Testis (tissue), 2 donors: ENCODE measurements at regions not wholly inside any gene's neighbourhood (a gene's known extent, or its start where the extent isn't known, plus 50 kb on each side); places are given as distances from the start of the nearest gene placed in this dataset.

ENCODE experiments used
- DNase-seq: peaks from one replicate; pipeline ENCODE4 v3.0.0-alpha.2; 2019
- H3K27ac ChIP-seq, 2 donors: fragments of 200-600 bp; sonication (generic); one replicate each; pipeline ENCODE4 v1.5.1; 2019
- H3K27me3 ChIP-seq: fragments of 200-600 bp; sonication (generic); one replicate; pipeline ENCODE4 v1.5.1; 2019
- H3K36me3 ChIP-seq: fragments of 200-600 bp; sonication (generic); one replicate; pipeline ENCODE4 v1.5.1; 2017; ENCODE audit warnings: low read depth; ENCODE audit errors: missing control alignments
- H3K4me1 ChIP-seq: fragments of 200-600 bp; sonication (generic); one replicate; pipeline ENCODE4 v1.5.1; 2019
- H3K4me3 ChIP-seq, 2 donors: fragments of 200-600 bp; sonication (generic); one replicate each; pipeline ENCODE4 v1.5.1; 2017 to 2019
- H3K9me3 ChIP-seq: fragments of 200-600 bp; sonication (generic); one replicate; pipeline ENCODE4 v1.5.1; 2017
- POLR2A ChIP-seq: fragments of 450-650 bp; IDR thresholded peaks from one replicate; pipeline ENCODE4 v1.6.1; 2017; ENCODE audit warnings: antibody characterized with exemption, mild to moderate bottlenecking, moderate library complexity
- WGBS, 2 donors: methylation state at CpG; one replicate each; pipeline ENCODE4 v1.1.5; 2018; 5-methylcytosine and 5-hydroxymethylcytosine counted together
- intact Hi-C: fragments of 100-400 bp; cut with DNase I; formaldehyde crosslinking; loops from one replicate; pipeline ENCODE4 v1.15.1; 2023; ENCODE audit warnings: low total_unique reads
- TF ChIP-seq, protein P1 (sequence below), 3 experiments: fragments of 450-650 bp in 2 of 3; fragments of 200-600 bp in 1 of 3; sonication (generic) in 1 of 3; IDR thresholded peaks; one replicate each; pipeline ENCODE4 v1.5.1; 2016 to 2019; ENCODE audit warnings: antibody characterized with exemption in 3 of 3, mild to moderate bottlenecking in 2 of 3, moderate library complexity in 1 of 3

GRCh38 chr11:91231226-91231625, 993.4 kb upstream of the FAT3 start:
- peaks cover 20% of the 10 kb centered on the region for H3K4me1 ChIP-seq
- 12 to 38% methylated on average over 4 of the region's 4 CpGs for whole genome bisulfite sequencing, 2 donors
- H3K4me3 ChIP-seq = no peak overlapping the region
- DNase-seq = peak; percentile 50
- H3K27ac ChIP-seq = peak overlapping the region in 1 of 2 donors; percentile 0
- no peaks in the 10 kb centered on the region for H3K27me3 ChIP-seq
- H3K9me3 ChIP-seq = no peaks in the 10 kb centered on the region
- no peak for TF ChIP-seq POLR2A
- TF ChIP-seq, protein P1, sequence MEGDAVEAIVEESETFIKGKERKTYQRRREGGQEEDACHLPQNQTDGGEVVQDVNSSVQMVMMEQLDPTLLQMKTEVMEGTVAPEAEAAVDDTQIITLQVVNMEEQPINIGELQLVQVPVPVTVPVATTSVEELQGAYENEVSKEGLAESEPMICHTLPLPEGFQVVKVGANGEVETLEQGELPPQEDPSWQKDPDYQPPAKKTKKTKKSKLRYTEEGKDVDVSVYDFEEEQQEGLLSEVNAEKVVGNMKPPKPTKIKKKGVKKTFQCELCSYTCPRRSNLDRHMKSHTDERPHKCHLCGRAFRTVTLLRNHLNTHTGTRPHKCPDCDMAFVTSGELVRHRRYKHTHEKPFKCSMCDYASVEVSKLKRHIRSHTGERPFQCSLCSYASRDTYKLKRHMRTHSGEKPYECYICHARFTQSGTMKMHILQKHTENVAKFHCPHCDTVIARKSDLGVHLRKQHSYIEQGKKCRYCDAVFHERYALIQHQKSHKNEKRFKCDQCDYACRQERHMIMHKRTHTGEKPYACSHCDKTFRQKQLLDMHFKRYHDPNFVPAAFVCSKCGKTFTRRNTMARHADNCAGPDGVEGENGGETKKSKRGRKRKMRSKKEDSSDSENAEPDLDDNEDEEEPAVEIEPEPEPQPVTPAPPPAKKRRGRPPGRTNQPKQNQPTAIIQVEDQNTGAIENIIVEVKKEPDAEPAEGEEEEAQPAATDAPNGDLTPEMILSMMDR (IDR thresholded peaks at IDR 0.05) = no peak
- H3K36me3 ChIP-seq = no peaks in the 10 kb centered on the region
- intact Hi-C loops = no loop called here

DNA sequence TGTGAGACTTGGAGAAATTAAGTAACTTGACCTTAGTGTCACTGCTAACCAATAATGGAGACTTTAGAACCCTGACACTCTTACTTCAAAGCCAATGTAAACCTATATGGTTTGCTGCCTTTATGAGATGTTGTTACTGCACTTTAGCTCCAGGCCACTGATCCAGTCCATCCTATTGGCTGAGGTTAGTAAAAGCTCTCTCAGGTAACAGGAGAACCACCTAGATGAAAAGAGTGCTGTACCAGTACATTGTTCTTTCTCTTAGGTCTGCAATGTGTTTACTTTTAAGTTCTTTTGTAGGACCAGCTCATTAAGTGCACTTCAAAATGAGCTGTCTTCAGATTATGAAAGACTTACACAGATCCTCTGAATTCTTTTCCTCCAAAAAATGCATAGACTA, 994.0 kb upstream of the FAT3 start:
- TF ChIP-seq, protein P1 (IDR thresholded peaks at IDR 0.05) = no peak
- no peak for TF ChIP-seq POLR2A
- DNase-seq = no peak
- Histone ChIP-seq H3K4me1 (peaks cover 20% of the 10 kb centered on the region), H3K4me3 (no peak overlapping the region), H3K9me3 (no peaks in the 10 kb centered on the region), H3K36me3 (no peaks in the 10 kb centered on the region), H3K27ac (peak overlapping the region in 1 of 2 donors; percentile 0), H3K27me3 (no peaks in the 10 kb centered on the region)
- intact Hi-C loops = no loop called here

GRCh38 chr11:91222830-91223229, 1000.0 kb upstream of the CHORDC1 start:
- Histone ChIP-seq H3K4me3 (no peak overlapping the region), H3K9me3 (no peaks in the 10 kb centered on the region), H3K27me3 (no peaks in the 10 kb centered on the region), H3K36me3 (no peaks in the 10 kb centered on the region), H3K4me1 (peaks cover 4% of the 10 kb centered on the region), H3K27ac (no peak overlapping the region)
- 50 to 62% methylated on average over 1 of the region's 1 CpG for WGBS, 2 donors
- TF ChIP-seq, protein P1 (IDR thresholded peaks at IDR 0.05) = no peak
- TF ChIP-seq POLR2A = no peak
- no peak for DNase-seq
- intact Hi-C loops = no loop called here

DNA sequence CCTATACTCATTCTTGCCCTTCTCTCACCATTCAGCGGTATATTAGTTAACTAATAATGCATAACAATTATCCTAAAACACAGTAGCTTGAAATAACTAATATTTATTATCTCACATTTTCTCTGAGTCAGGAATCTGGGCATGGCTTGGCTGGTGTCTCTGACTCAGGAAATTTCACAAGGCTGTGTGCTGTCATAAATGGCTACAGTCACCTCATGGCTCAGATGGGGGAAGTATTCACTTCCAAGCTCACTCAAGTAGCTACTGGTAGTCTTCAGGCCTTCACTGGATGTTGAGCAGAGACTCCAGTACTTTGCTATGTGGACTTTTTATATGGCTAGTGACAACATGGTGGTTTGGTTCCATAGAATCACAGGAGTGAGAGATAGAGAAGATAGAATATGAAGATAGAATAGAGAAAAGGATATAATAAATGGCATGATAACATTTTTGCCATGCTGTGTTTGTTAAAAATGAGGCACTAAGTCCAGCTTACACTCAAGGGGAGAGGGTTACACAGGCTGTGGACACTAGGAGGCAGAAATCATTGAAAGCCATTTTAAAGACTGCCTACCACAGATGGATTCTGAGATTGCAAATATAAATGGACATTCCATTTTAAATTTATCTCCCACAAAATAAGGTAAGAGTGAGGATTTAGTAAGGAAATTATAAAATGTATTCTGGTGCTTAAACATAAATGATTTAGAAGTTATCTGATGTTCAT, 997.8 kb upstream of the CHORDC1 start:
- 0 to 5% methylated on average over 1 of the region's 1 CpG for WGBS, 2 donors
- H3K27ac ChIP-seq = no peak overlapping the region
- no peaks in the 10 kb centered on the region for H3K36me3 ChIP-seq
- intact Hi-C loops = no loop called here
- no peak overlapping the region for H3K4me3 ChIP-seq
- DNase-seq = no peak
- no peak for TF ChIP-seq POLR2A
- TF ChIP-seq, protein P1 (IDR thresholded peaks at IDR 0.05) = no peak
- no peaks in the 10 kb centered on the region for H3K9me3 ChIP-seq
- H3K4me1 ChIP-seq = peaks cover 4% of the 10 kb centered on the region
- no peaks in the 10 kb centered on the region for H3K27me3 ChIP-seq

GRCh38 chr11:91219535-91219934, 996.7 kb upstream of the CHORDC1 start:
- 33 to 35% methylated on average over 1 of the region's 1 CpG for WGBS, 2 donors
- no peaks in the 10 kb centered on the region for H3K36me3 ChIP-seq
- intact Hi-C loops = no loop called here
- H3K27me3 ChIP-seq = no peaks in the 10 kb centered on the region
- peaks cover 4% of the 10 kb centered on the region for H3K4me1 ChIP-seq
- no peak for DNase-seq
- H3K9me3 ChIP-seq = no peaks in the 10 kb centered on the region
- no peak overlapping the region for H3K27ac ChIP-seq
- H3K4me3 ChIP-seq = no peak overlapping the region
- TF ChIP-seq, protein P1 (IDR thresholded peaks at IDR 0.05) = no peak
- TF ChIP-seq POLR2A = no peak
